HG03175 (cell line): ENCODE measurements at regions not wholly inside any gene's neighbourhood (a gene's known extent, or its start where the extent isn't known, plus 50 kb on each side); places are given as distances from the start of the nearest gene placed in this dataset.

Source experiments
- ATAC-seq: cut with Tn5 transposase; IDR thresholded peaks from one replicate; pipeline ENCODE4 v1.9.1; 2021; ENCODE audit warnings: mild to moderate bottlenecking, moderate library complexity; ENCODE audit not compliant: unreplicated experiment

DNA sequence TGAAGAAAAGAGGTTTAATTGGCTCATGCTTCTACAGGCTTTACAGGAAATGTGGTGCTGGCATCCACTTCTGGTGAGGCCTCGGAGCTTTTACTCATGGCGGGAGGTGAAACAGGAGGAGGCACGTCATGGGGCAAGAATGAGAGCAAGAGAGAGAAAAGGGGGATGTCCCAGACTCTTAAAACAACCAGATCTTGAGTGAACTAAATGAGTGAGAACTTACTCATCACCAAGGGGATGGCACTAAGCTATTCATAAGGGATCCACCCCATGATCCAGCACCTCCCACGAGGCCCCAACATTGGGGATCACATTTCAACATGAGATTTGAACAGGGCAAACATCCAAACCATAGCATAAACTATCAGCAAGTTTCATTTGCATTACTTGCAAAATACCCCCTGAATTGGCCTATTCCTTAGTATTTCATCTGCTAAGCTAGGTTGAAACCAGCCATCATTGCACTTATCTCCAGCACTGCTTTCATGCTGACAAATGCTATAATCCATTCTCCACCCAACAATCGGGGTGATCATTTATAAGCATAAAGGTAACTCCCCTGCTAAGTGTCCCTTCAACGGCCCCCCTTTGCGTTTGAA, 179.0 kb downstream of the NOC3L start:
- no peak for ATAC-seq

DNA sequence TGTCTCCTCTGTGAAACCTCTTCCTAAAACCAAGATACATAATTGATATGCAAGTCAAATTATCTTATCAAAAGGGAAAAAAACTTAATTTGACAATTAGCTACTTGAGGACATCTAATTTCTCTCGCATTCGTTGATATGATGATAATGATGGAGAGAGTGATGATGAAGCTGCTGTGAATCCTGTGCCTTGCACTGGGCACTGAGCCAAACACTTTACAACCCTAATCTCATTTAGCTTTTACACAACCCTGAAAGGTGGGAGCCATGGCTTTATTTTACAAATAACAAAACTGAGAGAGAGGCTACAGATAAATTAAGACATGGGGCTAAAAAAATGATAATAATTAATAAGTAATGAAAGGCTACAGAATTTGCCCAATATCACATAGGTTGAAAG, 176.0 kb downstream of the NOC3L start:
- ATAC-seq, result no peak

DNA sequence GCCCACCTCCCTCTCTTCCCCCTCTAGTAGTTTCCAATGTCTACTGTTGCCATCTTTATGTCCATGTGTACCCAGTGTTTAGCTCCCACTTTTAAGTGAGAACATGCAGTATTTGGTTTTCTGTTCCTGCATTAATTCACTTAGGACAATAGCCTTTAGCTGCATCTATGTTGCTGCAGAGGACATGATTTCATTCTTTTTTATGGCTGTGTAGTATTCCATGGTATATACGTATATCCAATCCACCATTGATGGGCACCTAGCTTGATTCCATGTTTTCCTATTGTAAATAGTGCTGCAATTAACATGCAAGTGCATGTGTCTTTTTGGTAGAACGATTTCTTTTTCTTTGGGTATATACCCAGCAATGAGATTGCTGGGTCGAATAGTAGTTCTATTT, 170.4 kb downstream of the NOC3L start:
- ATAC-seq, result no peak

DNA sequence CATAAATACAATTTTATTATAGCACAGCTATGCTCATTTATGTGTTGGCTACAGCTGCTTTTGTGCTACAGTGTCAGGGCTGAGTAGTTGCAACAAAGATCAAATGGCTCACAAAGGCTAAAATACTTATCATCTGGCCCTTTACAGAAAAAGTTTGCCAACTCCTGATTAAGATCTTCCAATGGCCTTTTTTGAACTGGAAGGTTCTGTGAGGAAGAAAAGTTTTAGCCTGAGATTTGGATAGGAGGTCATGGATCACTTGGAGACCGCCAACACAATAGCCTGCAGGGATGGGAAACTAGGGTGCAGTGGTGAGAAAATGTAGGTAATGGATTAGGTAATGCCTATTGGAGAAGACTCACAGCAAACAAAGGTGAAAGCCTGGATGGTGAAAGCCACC, 169.8 kb downstream of the NOC3L start:
- ATAC-seq, result no peak

DNA sequence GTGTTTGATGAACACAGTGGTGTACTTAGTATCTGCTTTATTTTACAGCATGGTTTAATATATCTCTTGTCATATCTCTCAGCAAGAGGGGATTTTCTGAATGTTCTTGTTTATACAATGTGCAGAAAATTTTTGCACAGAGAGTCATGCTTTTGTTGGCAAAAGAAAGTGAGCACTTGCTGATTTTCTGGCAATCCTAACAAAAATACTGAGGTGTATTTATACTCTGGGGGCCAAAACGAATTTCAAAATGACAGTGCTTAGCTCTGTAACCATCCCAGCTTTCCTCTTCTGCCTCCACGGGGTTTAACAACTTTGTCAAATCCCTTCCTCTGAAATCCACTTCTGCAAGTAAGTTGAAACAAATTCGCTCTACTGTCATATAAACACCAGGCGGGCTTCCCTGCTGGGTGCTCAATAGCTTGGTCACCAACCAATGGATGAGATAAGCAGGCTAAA, 169.2 kb downstream of the NOC3L start:
- no peak for ATAC-seq

DNA sequence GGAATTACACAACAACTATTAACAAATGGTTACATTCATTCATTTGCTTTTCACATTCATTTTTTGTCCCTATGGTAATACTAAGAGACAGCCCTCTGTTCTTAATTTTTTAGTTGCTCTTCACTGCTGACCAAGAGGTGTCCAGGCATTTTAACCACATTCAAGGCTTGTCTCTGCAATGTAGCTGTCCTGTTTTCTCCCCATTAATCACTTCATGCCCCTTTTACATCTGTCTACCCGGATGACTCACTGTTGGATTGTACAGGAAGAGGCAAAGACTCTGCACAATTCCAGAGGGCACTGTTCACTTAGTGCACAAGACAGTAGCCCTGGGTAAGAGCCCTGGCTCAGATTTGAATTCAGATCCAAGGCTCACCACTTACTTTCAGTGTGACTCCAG, 168.5 kb downstream of the NOC3L start:
- no peak for ATAC-seq

DNA sequence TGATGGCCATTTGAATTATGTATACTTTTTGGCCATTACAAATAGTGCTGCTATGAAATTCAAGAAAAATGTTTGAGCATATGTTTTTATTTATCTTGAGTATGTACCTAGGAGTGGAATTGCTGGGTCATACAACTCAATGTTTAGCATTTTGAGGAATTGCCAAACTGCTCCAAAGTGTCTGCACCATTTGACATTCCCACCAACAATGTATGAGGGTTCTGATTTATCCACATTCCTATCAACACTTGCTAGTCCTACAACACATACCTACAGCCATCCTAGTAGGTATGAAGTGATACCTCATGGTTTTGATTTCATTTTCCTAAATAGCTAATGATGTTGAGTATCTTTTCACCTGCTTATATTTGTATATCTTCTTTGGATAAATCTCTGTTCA, 165.5 kb downstream of the NOC3L start:
- ATAC-seq, result no peak

DNA sequence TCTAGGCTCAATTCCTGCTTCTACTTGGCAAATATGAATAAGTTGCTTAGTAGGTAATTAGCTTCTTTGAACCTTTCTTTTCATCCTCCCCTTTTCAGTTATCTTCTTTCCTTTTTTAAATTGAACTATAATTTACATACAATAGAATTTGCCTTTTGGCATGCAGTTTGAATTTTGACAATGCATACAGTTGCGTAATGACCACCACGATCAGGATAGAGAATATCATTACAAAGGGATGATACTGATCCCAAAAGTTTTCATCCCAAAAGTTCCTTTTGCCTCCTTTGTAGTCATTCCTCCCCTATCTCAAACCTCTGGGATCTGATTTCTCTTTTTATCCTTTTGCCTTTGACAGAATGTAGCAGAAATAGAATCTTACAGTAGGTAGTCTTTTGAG, 164.4 kb downstream of the NOC3L start:
- ATAC-seq, result no peak

DNA sequence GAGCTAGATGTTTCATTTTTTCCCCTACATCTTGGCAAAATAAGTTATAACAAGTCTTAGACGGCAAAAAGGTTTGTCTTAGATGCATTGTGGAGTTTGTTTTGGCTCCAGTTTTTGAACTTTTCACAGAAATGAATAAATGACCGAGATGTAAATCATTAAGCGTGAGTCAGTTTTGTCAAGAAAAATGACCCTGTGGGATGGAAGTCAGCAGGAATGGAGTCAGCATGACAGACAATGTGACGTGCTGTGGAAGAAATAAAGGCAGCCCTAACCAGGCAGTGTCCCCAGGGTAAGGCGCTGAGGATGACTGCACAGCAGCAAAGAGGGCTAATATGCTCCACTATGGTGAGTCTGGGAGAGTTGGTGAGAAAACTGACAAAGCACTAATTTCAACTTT, 163.2 kb downstream of the NOC3L start:
- no peak for ATAC-seq

DNA sequence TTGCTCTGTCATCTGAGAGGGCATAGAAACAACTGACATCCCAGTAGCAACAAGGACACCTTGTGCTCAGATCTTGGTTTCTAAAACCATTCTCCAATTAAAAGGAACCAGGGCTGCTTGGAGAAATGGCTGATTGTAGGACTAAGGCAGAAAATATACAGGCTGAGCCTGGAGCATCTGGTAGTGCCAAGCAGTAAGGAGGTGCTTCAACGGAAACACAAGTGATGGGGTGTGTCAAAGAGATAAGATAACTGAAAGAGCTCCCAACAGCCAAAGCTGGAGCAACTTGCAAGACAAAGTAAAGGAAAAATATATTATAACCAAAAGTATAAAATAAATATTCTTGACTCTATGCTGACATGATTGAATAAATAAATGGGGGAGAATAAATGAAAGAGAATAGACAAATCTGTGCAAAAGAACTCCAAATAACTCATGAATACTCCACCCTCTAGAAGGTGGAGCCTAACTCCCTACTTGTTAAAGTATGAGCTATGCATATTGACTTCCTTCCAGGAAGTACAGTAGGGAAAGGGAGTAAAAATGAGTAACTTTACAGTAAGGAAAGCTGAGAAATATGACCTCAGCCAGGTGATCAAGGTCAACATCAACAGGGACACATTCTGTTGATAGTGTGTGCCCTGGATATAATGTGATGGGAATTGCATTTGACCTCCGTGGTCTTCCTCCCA, 162.4 kb downstream of the NOC3L start:
- ATAC-seq, result no peak

DNA sequence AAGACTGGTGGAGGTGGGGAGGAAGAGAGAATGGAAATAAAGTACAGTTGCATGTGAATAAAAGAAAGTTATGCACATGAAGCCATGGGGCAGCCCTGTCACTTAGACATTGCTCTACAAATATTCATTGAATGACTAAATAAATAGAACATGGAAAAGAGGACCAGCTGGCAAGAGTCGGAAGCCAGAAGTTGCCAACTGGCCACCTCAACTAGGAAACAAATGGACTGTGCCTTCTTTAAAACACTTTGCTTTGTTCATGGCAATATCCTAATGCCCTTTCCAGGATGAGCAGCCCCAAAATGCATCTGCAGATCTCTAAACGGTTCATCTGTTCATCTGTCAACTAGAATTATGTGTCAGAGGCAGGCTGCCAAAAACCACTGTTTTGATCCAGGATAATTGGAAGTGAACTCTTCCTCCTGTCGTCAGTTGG, 157.3 kb downstream of the NOC3L start:
- no peak for ATAC-seq

DNA sequence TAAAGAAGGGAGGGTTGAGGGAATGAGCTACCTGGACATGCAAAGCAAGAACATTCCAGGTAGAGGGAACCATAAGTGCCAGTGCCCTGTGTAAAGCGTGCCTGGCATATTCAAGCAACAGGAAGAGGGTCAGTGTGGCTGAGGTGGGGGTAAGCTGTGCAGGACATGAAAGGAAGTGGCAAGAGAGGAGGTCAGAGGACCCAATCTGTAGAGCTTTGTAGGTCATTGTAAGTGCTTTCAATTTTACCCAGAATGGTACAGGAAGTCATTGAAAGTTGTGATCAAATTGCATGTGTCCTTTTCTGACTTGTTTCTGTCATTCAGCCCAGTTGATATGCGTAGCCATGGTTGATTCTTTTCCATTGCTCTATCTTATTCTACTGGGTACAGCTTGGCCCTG, 156.6 kb downstream of the NOC3L start:
- no peak for ATAC-seq

DNA sequence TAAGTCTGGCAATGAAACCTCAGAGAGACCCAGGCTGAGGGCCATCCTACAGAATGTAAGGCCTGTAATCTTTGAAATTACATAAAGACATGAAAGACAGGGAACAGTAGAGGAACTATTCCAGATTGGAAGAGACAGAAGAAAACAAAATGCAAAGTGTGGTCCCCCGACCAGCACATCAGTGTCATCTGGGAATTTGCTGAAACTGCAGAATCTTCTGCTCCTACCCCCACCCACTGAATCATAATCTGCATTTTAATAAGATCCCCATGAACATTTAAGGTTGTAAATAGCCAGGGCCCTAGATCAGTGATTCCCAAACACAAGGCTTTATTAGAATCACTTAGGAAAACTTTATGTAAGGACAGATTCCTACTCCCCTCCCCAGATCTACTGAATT, 154.4 kb downstream of the NOC3L start:
- no peak for ATAC-seq

DNA sequence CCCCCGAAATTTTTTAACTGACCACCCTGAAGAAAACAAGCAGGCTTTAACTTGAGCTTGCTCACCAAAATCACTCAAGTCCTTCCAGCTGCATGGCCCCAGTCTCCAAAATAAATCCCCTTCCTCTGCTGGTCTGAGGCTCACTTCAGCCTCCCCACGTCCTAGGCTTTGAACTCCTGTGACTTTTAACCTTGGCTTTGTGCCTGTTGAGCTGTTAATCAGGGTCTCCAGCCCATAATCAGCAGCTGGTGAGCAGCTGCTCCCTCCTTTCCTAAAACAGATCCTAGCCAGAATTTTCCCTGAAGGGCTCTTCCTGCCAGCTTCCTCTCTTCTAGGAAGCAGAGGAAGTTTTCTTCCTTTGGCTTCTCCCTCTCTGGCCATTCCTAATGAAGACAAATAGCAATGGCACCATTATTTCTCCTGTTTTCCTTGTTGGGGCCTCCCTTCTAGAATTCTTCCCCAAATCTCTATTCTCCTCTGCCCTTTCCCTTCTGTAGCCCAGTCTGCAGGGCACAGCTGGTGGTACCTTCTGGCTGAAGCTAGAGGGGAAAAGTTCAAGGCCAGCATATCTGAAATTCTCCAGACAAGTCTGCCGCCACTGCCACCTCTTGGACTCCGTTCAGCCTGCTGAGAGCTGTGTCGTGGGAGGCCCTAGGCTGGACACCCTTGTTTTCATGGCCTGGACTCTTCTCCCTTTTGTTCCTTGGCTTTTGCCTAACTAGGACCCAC, 152.1 kb downstream of the NOC3L start:
- ATAC-seq, result no peak

DNA sequence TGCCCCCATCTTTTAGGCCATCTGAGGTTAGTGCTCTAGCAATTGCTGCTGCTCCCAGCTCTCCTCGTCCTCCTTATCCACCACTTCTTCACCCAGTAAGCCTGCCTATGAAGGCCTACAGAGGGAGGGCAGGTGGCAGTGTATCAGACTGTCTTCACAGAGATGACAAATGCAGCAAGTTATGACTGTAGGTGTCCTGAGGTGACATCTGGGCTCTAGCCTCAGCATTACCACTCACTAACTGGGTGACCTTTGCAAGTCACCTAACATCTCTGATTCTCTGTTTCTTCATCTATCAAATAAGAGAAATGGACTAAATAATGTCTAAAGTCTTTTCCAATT, 151.6 kb downstream of the NOC3L start:
- no peak for ATAC-seq

DNA sequence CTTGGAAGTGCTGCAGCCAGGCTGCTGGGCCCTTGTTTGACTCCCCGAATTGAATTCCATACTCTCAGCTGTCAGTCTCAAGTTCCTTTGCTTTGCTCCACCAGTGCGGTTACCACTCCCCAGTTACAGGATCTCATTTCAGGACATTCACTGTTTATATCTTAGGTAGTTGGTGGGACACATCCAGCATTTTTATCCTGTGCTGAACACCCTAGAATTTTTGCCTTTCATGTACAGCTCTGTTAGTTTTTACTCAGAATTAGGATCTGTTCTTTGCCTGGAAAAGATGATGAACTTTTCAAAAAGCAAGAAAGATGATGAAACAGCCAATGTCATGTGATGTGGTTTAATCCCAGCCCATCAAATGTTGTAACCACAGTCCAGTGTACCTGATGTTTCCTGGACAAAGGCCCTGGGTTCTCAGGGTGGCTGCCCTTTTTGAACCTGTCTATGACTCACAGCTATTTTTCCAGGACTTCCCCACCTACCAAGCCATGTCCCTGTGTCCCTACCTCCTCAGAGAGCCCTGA, 149.7 kb downstream of the NOC3L start:
- ATAC-seq, result no peak

DNA sequence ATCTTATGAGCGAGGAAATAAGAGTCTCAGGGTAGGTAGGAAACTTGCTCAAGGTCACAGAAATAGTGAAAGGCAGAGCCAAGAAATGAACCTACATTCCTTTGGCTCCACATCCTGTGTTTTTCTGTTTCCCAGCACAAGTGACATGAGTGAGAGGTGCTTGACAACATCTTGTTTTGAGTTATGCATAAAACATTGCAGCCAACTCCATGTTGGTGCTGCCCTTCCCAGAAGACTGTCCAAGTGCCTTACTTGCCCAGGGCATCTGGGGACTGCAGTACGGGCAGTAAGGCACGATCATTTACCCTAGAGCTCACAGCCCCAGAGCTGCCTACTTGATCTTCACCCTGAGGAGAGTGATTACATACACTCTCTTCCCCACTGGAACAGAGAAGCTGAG, 148.8 kb downstream of the NOC3L start:
- ATAC-seq, result no peak

DNA sequence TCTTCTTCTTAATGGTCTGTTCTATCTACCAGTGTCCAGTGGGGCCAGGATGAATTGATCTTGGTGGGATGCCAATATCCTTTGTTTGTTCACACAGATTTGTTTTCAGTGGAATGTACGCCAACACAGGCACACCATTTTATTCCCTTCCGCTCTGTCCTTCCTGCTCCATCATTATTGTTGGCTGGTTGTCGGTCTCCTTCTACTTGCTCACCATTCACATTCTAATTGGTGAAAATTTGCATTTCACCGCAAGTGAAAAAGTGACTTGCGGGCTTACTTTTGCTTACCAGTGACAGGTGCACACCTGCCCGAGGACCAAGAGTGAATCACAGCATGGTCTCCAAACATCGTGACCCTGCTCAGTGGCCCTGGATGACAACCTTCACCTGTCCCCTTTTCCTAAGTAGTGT, 148.3 kb downstream of the NOC3L start:
- ATAC-seq, result no peak

DNA sequence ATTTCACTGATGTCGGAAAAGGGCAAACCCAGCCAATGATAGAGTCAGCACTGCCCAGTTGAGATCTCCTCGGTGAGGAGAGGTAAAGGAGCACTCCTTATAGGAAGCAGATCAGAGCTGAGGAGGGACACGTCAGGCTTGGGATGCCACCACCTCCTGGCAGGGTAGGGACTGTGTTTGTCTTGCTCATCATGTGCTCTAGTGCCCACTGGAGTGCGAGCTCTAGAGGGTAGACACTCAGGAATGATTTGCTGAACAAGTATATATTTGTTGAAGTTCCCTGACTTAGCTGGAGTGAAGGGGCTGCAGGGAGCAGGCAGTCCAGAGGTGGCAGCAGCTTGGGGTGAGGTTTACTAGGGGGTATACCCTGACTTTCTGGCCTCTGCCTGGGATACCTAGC, 146.5 kb downstream of the NOC3L start:
- ATAC-seq, result no peak

DNA sequence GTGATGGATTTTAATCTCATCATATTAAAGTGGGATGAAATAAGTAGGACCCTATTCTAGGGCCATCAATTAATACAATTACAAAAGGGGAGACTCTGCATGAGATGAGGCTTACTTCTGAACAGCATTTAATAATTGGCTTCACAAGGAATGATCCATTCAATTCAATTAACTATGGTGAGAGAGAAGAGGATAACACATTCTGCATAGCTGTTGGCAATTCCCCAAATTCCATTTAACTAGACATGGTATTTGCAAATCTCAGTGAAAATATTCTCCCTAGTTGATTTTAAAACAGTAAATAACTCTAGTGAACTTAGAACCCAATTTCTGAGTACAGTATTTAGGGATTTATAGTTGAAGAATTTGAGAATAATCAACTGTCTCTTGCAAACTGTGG, 145.3 kb downstream of the NOC3L start:
- no peak for ATAC-seq

DNA sequence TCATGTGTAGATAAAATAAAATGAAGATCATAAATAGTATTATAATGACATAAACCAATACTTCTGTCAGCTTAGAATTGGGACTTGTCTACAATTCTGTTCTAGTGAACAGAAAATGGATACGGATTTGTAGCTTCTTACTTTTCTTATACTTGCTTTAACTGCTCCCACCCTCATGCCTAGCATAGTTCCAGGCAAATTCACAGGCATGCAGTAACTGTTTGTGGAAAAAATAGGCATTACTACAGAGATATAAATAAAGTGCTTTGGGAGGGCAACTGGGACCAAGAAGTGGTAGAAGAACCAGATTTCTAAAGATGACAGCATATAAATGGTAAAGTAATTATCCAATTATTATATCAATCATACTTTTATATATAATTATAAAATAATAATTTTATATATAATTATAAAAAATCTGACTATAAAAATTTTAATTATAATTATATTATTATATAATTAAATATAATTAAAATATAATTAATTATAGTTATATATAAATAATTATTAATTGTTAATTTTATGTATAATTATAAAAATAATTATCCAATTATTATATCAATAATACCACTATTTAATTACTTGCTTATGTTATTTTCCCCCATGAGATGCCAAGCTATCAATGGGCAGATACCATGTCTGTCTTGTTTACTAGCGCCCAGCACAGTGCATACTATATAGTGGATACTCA, 144.1 kb downstream of the NOC3L start:
- ATAC-seq, result no peak

DNA sequence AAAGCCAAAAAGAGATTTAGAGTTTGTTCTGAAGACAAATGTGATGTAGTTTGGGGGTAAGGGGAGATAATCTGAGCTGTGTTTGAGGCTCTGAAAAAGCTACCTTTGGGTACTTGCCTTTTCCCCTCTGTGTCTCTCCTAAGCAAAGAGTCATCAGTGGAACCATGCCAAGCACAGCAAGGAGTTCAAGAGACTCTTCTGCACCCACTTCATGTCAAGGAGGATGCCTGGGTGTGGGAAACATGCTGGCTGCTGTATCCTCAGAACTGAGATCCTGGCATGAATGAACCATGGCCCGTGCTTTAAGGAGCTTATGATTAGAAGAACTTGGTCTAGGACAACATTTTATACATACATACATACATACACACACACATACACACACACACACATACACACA, 142.9 kb downstream of the NOC3L start:
- ATAC-seq, result no peak
